ENCODE measurements at regions not wholly inside any gene's neighbourhood (a gene's known extent, or its start where the extent isn't known, plus 50 kb on each side); places are given as distances from the start of the nearest gene placed in this dataset.

GRCh38 chr3:177608443-177608842 lies 411.2 kb upstream of the TBL1XR1 start:
- TF ChIP-seq EZH2 (IDR thresholded peaks at IDR 0.05) (no peak), POLR2AphosphoS5 (IDR thresholded peaks at IDR 0.05; ENCODE audit: borderline replicate concordance, low read depth, low read length) (no peak), FOXP2 (optimal IDR thresholded peaks at IDR 0.05; ENCODE audit: control extremely low read depth, extremely low read length, insufficient read depth) (no peak)

Measured in SK-N-MC (cell line).